ENCODE measurements at regions not wholly inside any gene's neighbourhood (a gene's known extent, or its start where the extent isn't known, plus 50 kb on each side); places are given as distances from the start of the nearest gene placed in this dataset.

DNA sequence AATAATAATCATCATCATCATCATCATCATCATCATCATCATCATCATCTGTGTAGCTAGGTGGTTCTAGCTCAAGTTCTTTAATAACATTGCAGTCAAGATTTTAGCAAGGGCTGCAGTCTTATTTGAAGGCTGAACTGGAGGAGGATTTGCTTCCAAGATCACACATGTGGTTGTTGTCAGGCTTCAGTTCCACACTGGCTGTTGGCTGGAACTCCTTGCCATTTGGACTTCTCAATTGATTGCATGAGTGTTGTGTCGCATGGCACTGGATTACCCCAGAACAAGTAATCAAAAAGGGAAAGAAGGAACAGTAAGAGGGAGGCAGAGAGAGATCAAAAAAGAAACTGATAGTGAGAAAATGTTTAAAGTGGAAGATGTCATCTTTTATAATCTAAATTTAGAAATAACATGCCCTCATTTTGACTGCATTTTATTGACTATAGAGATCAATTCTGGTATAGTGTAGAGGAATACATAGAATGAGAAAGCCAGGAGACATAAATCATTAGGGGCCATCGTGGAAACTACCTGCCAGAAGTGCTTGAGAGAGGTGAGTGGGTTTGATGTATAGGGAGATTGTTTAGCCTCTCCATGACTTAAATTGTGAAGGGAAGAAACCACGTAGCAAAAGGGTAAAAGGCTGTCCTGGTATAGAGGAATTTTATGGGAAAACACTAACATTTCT is 346.6 kb upstream of the RBMS3 start:
- TF ChIP-seq FOXM1 (IDR thresholded peaks at IDR 0.05; ENCODE audit: borderline replicate concordance, low read depth), result no peak
- TF ChIP-seq, protein P1, sequence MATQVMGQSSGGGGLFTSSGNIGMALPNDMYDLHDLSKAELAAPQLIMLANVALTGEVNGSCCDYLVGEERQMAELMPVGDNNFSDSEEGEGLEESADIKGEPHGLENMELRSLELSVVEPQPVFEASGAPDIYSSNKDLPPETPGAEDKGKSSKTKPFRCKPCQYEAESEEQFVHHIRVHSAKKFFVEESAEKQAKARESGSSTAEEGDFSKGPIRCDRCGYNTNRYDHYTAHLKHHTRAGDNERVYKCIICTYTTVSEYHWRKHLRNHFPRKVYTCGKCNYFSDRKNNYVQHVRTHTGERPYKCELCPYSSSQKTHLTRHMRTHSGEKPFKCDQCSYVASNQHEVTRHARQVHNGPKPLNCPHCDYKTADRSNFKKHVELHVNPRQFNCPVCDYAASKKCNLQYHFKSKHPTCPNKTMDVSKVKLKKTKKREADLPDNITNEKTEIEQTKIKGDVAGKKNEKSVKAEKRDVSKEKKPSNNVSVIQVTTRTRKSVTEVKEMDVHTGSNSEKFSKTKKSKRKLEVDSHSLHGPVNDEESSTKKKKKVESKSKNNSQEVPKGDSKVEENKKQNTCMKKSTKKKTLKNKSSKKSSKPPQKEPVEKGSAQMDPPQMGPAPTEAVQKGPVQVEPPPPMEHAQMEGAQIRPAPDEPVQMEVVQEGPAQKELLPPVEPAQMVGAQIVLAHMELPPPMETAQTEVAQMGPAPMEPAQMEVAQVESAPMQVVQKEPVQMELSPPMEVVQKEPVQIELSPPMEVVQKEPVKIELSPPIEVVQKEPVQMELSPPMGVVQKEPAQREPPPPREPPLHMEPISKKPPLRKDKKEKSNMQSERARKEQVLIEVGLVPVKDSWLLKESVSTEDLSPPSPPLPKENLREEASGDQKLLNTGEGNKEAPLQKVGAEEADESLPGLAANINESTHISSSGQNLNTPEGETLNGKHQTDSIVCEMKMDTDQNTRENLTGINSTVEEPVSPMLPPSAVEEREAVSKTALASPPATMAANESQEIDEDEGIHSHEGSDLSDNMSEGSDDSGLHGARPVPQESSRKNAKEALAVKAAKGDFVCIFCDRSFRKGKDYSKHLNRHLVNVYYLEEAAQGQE (IDR thresholded peaks at IDR 0.05; ENCODE audit: low read depth), result no peak
- no peak for TF ChIP-seq YY1 (IDR thresholded peaks at IDR 0.05; ENCODE audit: low read depth)
- TF ChIP-seq EP300 (IDR thresholded peaks at IDR 0.05; ENCODE audit: borderline replicate concordance), result no peak
